Stimulated activated CD8-positive, alpha-beta memory T cell treated with anti-CD3 and anti-CD28 coated beads, Interleukin-4, amount 100 ng/mL, for 24 hours (primary cell): ENCODE measurements at regions not wholly inside any gene's neighbourhood (a gene's known extent, or its start where the extent isn't known, plus 50 kb on each side); places are given as distances from the start of the nearest gene placed in this dataset.

Experiments used
- DNase-seq: peaks from one replicate; pipeline ENCODE4 v3.0.0-alpha.2; 2020; ENCODE audit warnings: low read depth

GRCh38 chr18:22253676-22254075, 84.3 kb downstream of the GATA6 start:
- no peak for DNase-seq

- no peak for DNase-seq
Observed at GRCh38 chr18:22253156-22253555, 83.8 kb downstream of the GATA6 start.
